ENCODE measurements at regions not wholly inside any gene's neighbourhood (a gene's known extent, or its start where the extent isn't known, plus 50 kb on each side); places are given as distances from the start of the nearest gene placed in this dataset.

DNA sequence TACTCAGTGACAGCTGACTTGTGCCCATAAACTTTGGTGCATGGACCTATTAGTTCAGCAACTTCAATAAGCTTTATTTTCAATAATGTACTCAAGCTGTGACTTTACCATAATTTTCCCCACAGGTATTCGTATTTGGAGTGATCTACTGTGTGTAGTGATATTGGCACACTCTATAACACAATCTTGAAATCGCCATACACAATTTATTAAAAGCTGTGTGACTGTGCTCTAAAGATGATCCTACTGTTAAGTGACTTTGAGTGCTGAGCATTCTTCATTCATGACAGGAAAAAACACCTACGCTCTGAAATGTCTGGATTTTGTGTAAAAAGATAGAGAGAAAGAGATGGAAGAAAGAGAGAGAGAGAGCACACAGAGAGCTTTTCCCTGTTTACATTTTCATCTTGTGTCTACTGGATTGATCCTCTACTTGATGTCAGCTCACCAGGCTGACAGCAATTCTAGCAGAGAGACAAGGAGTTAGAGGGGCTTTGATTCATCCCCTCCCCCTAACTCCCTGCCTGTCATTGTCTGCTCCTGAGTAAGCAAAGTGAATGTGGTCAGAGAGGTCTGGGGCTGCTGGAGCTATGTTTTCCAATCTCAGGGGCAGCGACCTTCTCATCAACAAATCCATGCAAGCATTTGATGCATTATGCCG is 538.7 kb upstream of the POU3F2 start:
- no peak overlapping the region for H3K9ac ChIP-seq (ENCODE audit: insufficient read length, low read depth)
- no peak for TF ChIP-seq SUZ12 (IDR thresholded peaks at IDR 0.05; ENCODE audit: extremely low read depth, insufficient read depth, insufficient read length)
- TF ChIP-seq YY1 (IDR thresholded peaks at IDR 0.05; ENCODE audit: insufficient read depth, insufficient read length): no peak
- no peak for TF ChIP-seq ZNF274 (IDR thresholded peaks at IDR 0.05; ENCODE audit: low read depth, low read length)
- no peaks in the 10 kb centered on the region for H3K4me1 ChIP-seq (ENCODE audit: insufficient read depth, insufficient read length)
- DNase-seq (ENCODE audit: low read depth, low spot score): peak; percentile 5
- H3K36me3 ChIP-seq (ENCODE audit: insufficient read depth, insufficient read length, low read length): no peaks in the 10 kb centered on the region
- H3K4me3 ChIP-seq (ENCODE audit: insufficient read length, low read depth): no peak overlapping the region
- H3K27me3 ChIP-seq (ENCODE audit: insufficient read depth, insufficient read length): no peaks in the 10 kb centered on the region
- H3K9me3 ChIP-seq (ENCODE audit: insufficient read depth, low read length): no peaks in the 10 kb centered on the region

GRCh38 chr6:98308564-98308963 is 525.8 kb upstream of the POU3F2 start:
- TF ChIP-seq SUZ12 (IDR thresholded peaks at IDR 0.05; ENCODE audit: extremely low read depth, insufficient read depth, insufficient read length): no peak
- TF ChIP-seq ZNF274 (IDR thresholded peaks at IDR 0.05; ENCODE audit: low read depth, low read length): no peak
- TF ChIP-seq YY1 (IDR thresholded peaks at IDR 0.05; ENCODE audit: insufficient read depth, insufficient read length): no peak
- no peaks in the 10 kb centered on the region for H3K27me3 ChIP-seq (ENCODE audit: insufficient read depth, insufficient read length)
- no peaks in the 10 kb centered on the region for H3K9me3 ChIP-seq (ENCODE audit: insufficient read depth, low read length)
- H3K9ac ChIP-seq (ENCODE audit: insufficient read length, low read depth): no peak overlapping the region
- H3K4me1 ChIP-seq (ENCODE audit: insufficient read depth, insufficient read length): no peaks in the 10 kb centered on the region
- no peaks in the 10 kb centered on the region for H3K36me3 ChIP-seq (ENCODE audit: insufficient read depth, insufficient read length, low read length)
- DNase-seq (ENCODE audit: low read depth, low spot score): no peak
- no peak overlapping the region for H3K4me3 ChIP-seq (ENCODE audit: insufficient read length, low read depth)

DNA sequence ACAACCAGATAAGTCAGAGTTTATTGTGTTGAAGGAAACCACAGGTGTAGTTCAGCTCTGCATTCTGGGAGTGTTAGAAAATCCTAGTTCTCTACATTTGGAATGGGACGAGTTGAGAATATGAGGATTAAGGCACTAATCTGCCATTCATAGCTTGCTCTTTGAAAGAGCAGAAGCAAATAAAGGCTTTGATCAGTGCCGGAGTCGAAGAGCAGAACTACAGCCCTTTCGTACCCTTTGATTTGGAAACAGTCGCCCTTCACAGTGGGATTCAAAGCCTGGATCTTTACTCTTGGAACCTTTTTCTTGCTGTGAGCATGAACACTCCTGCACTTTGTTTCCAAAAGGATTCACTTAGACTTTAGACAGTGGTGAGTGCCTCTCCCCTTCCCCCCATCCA is 523.9 kb upstream of the POU3F2 start:
- DNase-seq (ENCODE audit: low read depth, low spot score): no peak
- Histone ChIP-seq H3K27me3 (ENCODE audit: insufficient read depth, insufficient read length) (no peaks in the 10 kb centered on the region), H3K9ac (ENCODE audit: insufficient read length, low read depth) (no peak overlapping the region), H3K9me3 (ENCODE audit: insufficient read depth, low read length) (no peaks in the 10 kb centered on the region), H3K4me3 (ENCODE audit: insufficient read length, low read depth) (no peak overlapping the region), H3K4me1 (ENCODE audit: insufficient read depth, insufficient read length) (no peaks in the 10 kb centered on the region), H3K36me3 (ENCODE audit: insufficient read depth, insufficient read length, low read length) (no peaks in the 10 kb centered on the region)
- no peak for TF ChIP-seq ZNF274 (IDR thresholded peaks at IDR 0.05; ENCODE audit: low read depth, low read length)
- no peak for TF ChIP-seq SUZ12 (IDR thresholded peaks at IDR 0.05; ENCODE audit: extremely low read depth, insufficient read depth, insufficient read length)
- no peak for TF ChIP-seq YY1 (IDR thresholded peaks at IDR 0.05; ENCODE audit: insufficient read depth, insufficient read length)

DNA sequence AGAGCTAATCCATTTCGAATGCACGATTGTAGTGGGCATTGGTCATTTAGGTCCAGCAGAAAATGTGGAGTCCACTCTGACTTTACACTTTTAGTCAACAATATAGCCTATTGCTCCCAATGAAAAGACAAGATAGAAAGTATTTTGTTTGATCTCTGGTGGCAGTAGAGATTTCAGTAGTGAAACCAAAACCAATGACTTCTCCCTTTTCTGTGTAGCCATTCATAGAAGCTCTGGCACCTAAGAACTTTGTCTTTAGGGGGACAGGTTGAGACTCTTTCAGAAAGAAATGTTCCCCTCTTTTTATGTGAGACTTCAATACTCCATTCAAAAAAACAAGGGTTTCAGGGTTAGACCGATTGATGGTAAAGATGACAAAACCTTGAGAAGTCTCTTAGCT is 510.8 kb upstream of the POU3F2 start:
- Histone ChIP-seq H3K27me3 (ENCODE audit: insufficient read depth, insufficient read length) (no peaks in the 10 kb centered on the region), H3K9me3 (ENCODE audit: insufficient read depth, low read length) (no peaks in the 10 kb centered on the region), H3K4me1 (ENCODE audit: insufficient read depth, insufficient read length) (no peaks in the 10 kb centered on the region), H3K36me3 (ENCODE audit: insufficient read depth, insufficient read length, low read length) (no peaks in the 10 kb centered on the region), H3K4me3 (ENCODE audit: insufficient read length, low read depth) (no peak overlapping the region), H3K9ac (ENCODE audit: insufficient read length, low read depth) (no peak overlapping the region)
- no peak for DNase-seq (ENCODE audit: low read depth, low spot score)
- TF ChIP-seq SUZ12 (IDR thresholded peaks at IDR 0.05; ENCODE audit: extremely low read depth, insufficient read depth, insufficient read length) (no peak), YY1 (IDR thresholded peaks at IDR 0.05; ENCODE audit: insufficient read depth, insufficient read length) (no peak), ZNF274 (IDR thresholded peaks at IDR 0.05; ENCODE audit: low read depth, low read length) (no peak)

DNA sequence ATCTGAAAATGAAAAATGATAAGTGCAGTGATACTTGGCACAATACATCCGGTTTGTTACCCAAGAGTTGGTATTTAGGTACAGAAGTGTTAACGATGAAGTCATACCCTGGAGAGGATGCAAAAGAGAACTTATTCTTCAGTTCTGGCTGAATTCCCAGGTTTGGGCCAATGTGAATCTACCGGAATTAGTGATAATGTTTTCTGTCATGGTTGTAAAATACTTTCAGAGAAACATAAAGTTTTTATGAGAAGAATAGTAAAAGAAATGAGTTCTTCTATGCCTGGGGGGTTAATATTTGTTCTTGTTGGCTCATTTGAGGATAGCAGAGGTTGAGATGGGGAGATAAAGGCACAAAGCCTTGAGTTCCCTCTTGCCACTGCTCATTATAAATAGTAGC is 509.9 kb upstream of the POU3F2 start:
- H3K27me3 ChIP-seq (ENCODE audit: insufficient read depth, insufficient read length): no peaks in the 10 kb centered on the region
- no peak overlapping the region for H3K9ac ChIP-seq (ENCODE audit: insufficient read length, low read depth)
- no peak for TF ChIP-seq YY1 (IDR thresholded peaks at IDR 0.05; ENCODE audit: insufficient read depth, insufficient read length)
- TF ChIP-seq ZNF274 (IDR thresholded peaks at IDR 0.05; ENCODE audit: low read depth, low read length): no peak
- no peak for TF ChIP-seq SUZ12 (IDR thresholded peaks at IDR 0.05; ENCODE audit: extremely low read depth, insufficient read depth, insufficient read length)
- no peaks in the 10 kb centered on the region for H3K4me1 ChIP-seq (ENCODE audit: insufficient read depth, insufficient read length)
- no peaks in the 10 kb centered on the region for H3K36me3 ChIP-seq (ENCODE audit: insufficient read depth, insufficient read length, low read length)
- no peak overlapping the region for H3K4me3 ChIP-seq (ENCODE audit: insufficient read length, low read depth)
- no peaks in the 10 kb centered on the region for H3K9me3 ChIP-seq (ENCODE audit: insufficient read depth, low read length)
- DNase-seq (ENCODE audit: low read depth, low spot score): no peak

DNA sequence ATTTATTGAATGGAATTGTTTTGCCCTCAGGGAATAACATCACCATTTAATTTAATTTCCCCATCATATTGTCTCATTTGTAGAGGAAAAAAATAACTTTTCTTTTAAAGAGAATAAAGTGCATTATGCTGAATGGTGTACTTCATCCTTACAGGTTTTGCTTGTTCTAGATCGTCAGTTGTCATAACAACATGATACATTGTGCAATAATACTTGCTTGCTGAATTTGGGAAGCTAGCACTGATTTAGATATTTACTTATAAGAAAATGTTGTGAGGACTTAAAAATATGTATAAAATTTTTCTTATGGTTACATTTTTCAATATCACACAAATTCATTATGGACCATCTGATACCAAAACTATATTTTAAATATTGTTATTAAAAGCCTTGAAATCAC is 509.0 kb upstream of the POU3F2 start:
- no peak for DNase-seq (ENCODE audit: low read depth, low spot score)
- no peaks in the 10 kb centered on the region for H3K4me1 ChIP-seq (ENCODE audit: insufficient read depth, insufficient read length)
- no peak overlapping the region for H3K4me3 ChIP-seq (ENCODE audit: insufficient read length, low read depth)
- no peaks in the 10 kb centered on the region for H3K27me3 ChIP-seq (ENCODE audit: insufficient read depth, insufficient read length)
- no peaks in the 10 kb centered on the region for H3K36me3 ChIP-seq (ENCODE audit: insufficient read depth, insufficient read length, low read length)
- no peak overlapping the region for H3K9ac ChIP-seq (ENCODE audit: insufficient read length, low read depth)
- TF ChIP-seq ZNF274 (IDR thresholded peaks at IDR 0.05; ENCODE audit: low read depth, low read length) (no peak), YY1 (IDR thresholded peaks at IDR 0.05; ENCODE audit: insufficient read depth, insufficient read length) (no peak), SUZ12 (IDR thresholded peaks at IDR 0.05; ENCODE audit: extremely low read depth, insufficient read depth, insufficient read length) (no peak)
- no peaks in the 10 kb centered on the region for H3K9me3 ChIP-seq (ENCODE audit: insufficient read depth, low read length)

DNA sequence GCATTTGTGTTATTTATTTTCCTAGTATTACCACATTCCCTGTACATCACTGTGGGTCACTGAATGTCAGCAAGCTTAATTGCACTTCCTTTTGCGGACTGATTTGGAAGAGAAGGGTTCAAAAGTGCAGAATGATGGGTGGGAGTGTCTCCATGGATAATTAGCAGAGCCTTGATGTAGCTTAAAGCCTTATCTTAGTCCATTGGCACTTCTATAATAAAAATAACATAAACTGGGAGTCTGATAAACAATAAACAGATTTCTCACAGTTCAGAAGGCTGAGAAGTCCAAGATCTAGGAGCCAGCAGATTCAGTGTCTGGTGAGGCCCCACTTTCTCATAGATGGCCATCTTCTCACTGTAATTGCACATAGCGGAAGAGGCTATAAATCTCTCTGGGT is 501.1 kb upstream of the POU3F2 start:
- Histone ChIP-seq H3K36me3 (ENCODE audit: insufficient read depth, insufficient read length, low read length) (no peaks in the 10 kb centered on the region), H3K4me3 (ENCODE audit: insufficient read length, low read depth) (no peak overlapping the region), H3K4me1 (ENCODE audit: insufficient read depth, insufficient read length) (no peaks in the 10 kb centered on the region), H3K9me3 (ENCODE audit: insufficient read depth, low read length) (no peaks in the 10 kb centered on the region), H3K9ac (ENCODE audit: insufficient read length, low read depth) (no peak overlapping the region), H3K27me3 (ENCODE audit: insufficient read depth, insufficient read length) (no peaks in the 10 kb centered on the region)
- no peak for DNase-seq (ENCODE audit: low read depth, low spot score)
- no peak for TF ChIP-seq SUZ12 (IDR thresholded peaks at IDR 0.05; ENCODE audit: extremely low read depth, insufficient read depth, insufficient read length)
- TF ChIP-seq YY1 (IDR thresholded peaks at IDR 0.05; ENCODE audit: insufficient read depth, insufficient read length): no peak
- TF ChIP-seq ZNF274 (IDR thresholded peaks at IDR 0.05; ENCODE audit: low read depth, low read length): no peak
